ENCODE measurements at regions not wholly inside any gene's neighbourhood (a gene's known extent, or its start where the extent isn't known, plus 50 kb on each side); places are given as distances from the start of the nearest gene placed in this dataset.

DNA sequence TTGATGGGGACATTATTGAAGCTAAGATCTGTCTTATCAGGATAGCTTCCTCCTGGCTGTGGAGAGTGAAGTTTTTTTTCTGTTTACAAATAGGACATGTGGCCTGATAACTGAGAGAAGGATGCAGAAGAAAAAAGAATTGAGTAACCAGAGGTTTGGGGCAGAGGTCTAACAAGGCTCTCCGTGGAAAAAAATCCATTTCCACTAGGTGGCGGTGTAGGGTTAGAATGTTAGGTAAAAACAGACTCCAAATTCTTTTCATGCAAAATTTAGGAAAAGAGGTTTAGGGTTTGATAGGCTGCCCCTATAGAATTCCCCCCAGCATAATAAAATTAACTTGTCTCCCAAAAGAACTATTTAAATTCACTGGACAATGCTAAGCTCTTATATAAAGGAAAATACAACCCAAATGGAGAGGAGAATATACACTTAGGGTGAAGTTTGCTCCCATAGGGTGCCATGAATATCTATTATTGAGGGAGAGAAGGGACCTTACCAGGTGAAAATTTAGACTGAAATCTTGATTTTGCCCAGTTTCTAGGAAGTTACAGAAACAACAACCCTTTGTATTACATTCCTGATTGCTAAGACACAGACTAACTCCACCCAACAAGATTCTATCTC lies 1560.4 kb downstream of the OTOL1 start:
- no peak for DNase-seq

DNA sequence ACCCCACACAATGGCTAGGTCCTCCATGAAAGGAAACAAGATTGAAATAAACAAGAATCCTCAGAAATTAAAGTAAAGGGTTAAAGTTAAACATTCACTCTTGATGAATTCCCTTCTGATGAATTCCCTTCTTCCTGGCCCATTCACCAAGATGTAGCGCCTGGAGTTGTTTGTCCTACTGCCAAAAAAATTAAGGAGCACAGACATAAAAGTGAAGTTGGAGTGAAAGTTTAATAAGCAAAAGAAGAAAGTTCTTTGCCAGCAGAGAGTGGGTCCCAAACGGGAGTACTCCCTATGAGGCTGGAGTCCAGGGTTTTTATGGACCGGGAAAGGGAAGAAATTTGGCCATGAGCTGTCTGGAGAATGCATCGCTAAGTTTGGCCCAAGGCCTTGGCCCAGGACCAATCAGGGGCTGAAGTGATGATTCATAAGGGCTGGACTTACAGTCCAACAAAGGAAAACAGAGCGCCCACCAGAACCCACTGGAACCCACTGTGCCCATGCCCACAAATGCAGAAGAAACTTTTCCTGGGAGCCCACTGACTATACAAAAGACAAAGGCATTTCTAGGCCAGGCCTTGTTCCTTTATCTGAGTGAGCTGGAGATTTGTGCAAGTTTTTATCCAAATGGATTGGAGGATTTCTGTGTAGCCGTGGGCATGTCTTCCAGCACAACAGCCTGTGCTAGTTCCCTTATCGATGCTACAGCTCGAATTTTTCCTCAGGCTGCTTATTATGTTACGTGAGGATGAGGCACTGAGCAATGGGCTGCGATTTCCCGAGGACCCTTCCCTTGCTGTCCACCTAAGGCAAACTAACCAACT lies 1561.6 kb downstream of the OTOL1 start:
- no peak for DNase-seq

DNA sequence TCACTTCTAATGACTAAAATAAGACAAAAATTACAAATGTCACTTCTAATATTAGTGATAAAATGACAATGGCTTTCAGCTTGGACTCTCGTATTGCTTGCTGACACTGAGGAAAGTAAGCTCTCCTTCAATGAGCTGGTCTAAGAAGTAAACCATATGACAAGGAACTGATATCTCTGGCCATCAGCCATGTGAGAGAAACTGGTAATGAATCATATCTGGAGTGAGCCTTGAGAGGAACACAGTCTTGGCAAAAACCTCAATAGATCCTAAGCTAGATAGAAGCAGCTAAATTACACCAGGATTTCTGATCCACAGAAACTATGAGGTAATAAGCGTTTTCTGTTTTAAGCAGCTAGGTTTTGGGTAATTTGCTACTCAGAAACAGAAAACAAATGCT lies 1575.1 kb downstream of the OTOL1 start:
- no peak for DNase-seq
